SK-N-MC (cell line): ENCODE measurements at regions not wholly inside any gene's neighbourhood (a gene's known extent, or its start where the extent isn't known, plus 50 kb on each side); places are given as distances from the start of the nearest gene placed in this dataset.

Source experiments
- EZH2 ChIP-seq: fragments of 200-600 bp; sonication (generic); IDR thresholded peaks from one replicate; pipeline ENCODE4 v1.6.1; 2017; ENCODE audit warnings: antibody characterized with exemption
- FOXP2 ChIP-seq: optimal IDR thresholded peaks from 2 replicates; pipeline ENCODE3; 2011; ENCODE audit warnings: mild to moderate bottlenecking, moderate library complexity; ENCODE audit not compliant: insufficient read depth; ENCODE audit errors: extremely low read length, control extremely low read depth
- POLR2AphosphoS5 ChIP-seq: IDR thresholded peaks from 2 replicates; pipeline ENCODE4 v1.6.1; 2012; ENCODE audit warnings: mild to moderate bottlenecking, low read depth, low read length, borderline replicate concordance

GRCh38 chr3:74214286-74214685 is 400.2 kb downstream of the CNTN3 start:
- no peak for TF ChIP-seq EZH2
- no peak for TF ChIP-seq POLR2AphosphoS5
- no peak for TF ChIP-seq FOXP2
